Tibial artery (tissue), 4 donors: ENCODE measurements at regions not wholly inside any gene's neighbourhood (a gene's known extent, or its start where the extent isn't known, plus 50 kb on each side); places are given as distances from the start of the nearest gene placed in this dataset.

Experiments
- DNase-seq, 2 donors: peaks; one replicate each; pipeline ENCODE4 v3.0.0-alpha.2; 2019
- H3K27ac ChIP-seq, 2 donors: fragments of 200-600 bp; sonication (generic) in 1 of 2; 1 replicate in 1 of 2; 2 replicates in 1 of 2; pipeline ENCODE4 v1.5.1; 2018 to 2019; ENCODE audit warnings: mild to moderate bottlenecking in 1 of 2
- H3K27me3 ChIP-seq, 2 donors: fragments of 200-600 bp; sonication (generic) in 1 of 2; one replicate each; pipeline versions ENCODE4 v1.5.1 to v1.6.0; 2016 to 2019
- H3K36me3 ChIP-seq, 3 donors: fragments of 200-600 bp; sonication (generic) in 2 of 3; one replicate each; pipeline ENCODE4 v1.5.1; 2016 to 2019; ENCODE audit warnings: mild to moderate bottlenecking in 2 of 3
- H3K4me1 ChIP-seq, 4 donors: fragments of 200-600 bp; sonication (generic) in 2 of 4; 1 replicate in 3 of 4; 2 replicates in 1 of 4; pipeline ENCODE4 v1.5.1; 2016 to 2019
- H3K4me3 ChIP-seq, 2 donors: fragments of 200-600 bp; sonication (generic) in 1 of 2; 1 replicate in 1 of 2; 2 replicates in 1 of 2; pipeline ENCODE4 v1.5.1; 2018 to 2019; ENCODE audit warnings: mild to moderate bottlenecking in 2 of 2
- H3K9me3 ChIP-seq, 3 donors: fragments of 200-600 bp; sonication (generic) in 1 of 3; one replicate each; pipeline ENCODE4 v1.5.1; 2016 to 2019
- CTCF ChIP-seq, 2 experiments: fragments of 200-600 bp in 1 of 2; fragments of 450-650 bp in 1 of 2; IDR thresholded peaks; one replicate each; pipeline ENCODE4 v1.5.1; 2017 to 2019; ENCODE audit warnings: antibody characterized with exemption in 2 of 2, mild to moderate bottlenecking in 1 of 2, moderate library complexity in 1 of 2
- intact Hi-C: fragments of 100-400 bp; cut with DNase I; formaldehyde crosslinking; loops from one replicate; pipeline ENCODE4 v1.15.0; 2023; ENCODE audit warnings: low total_unique reads

- Histone ChIP-seq H3K36me3 (no peaks in the 10 kb centered on the region), H3K4me3 (no peak overlapping the region), H3K9me3 (no peaks in the 10 kb centered on the region), H3K4me1 (no peaks in the 10 kb centered on the region), H3K27ac (no peak overlapping the region), H3K27me3 (no peaks in the 10 kb centered on the region)
- intact Hi-C loops = no loop called here
- TF ChIP-seq CTCF (IDR thresholded peaks at IDR 0.05) = no peak
- DNase-seq = no peak
Measured at GRCh38 chr1:147811273-147811672, 50.9 kb upstream of the GJA5 start.

- no peak for TF ChIP-seq CTCF (IDR thresholded peaks at IDR 0.05)
- Histone ChIP-seq H3K36me3 (no peaks in the 10 kb centered on the region), H3K9me3 (no peaks in the 10 kb centered on the region), H3K4me3 (no peak overlapping the region), H3K27ac (no peak overlapping the region), H3K27me3 (no peaks in the 10 kb centered on the region), H3K4me1 (no peaks in the 10 kb centered on the region)
- DNase-seq = no peak
- intact Hi-C loops = no loop called here
Measured at GRCh38 chr1:147811751-147812150, 51.3 kb upstream of the GJA5 start.

DNA sequence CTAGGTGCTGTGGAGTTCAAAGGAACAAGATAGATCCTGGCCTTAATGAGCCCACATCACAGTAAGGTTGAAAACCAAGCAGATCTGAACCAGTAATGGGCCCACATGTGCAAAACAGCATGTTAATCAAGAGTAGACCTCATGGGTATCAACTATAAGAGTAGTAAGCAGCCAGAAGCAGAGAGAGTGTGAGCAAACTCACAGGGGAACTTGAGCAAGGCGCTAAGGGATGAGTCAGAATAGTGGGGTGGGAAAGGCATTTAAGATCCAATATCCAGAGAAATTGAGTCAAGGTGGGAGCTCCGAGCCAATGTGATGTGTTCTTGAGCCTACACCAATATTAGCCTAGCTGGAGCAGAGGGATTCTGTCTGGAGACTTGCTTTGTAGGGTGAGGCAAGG is 52.4 kb upstream of the GJA5 start:
- TF ChIP-seq CTCF (IDR thresholded peaks at IDR 0.05) = no peak
- no peaks in the 10 kb centered on the region for H3K4me1 ChIP-seq
- H3K4me3 ChIP-seq = no peak overlapping the region
- no peaks in the 10 kb centered on the region for H3K36me3 ChIP-seq
- intact Hi-C loops = no loop called here
- DNase-seq = no peak
- H3K27me3 ChIP-seq = no peaks in the 10 kb centered on the region
- H3K27ac ChIP-seq = no peak overlapping the region
- H3K9me3 ChIP-seq = no peaks in the 10 kb centered on the region

DNA sequence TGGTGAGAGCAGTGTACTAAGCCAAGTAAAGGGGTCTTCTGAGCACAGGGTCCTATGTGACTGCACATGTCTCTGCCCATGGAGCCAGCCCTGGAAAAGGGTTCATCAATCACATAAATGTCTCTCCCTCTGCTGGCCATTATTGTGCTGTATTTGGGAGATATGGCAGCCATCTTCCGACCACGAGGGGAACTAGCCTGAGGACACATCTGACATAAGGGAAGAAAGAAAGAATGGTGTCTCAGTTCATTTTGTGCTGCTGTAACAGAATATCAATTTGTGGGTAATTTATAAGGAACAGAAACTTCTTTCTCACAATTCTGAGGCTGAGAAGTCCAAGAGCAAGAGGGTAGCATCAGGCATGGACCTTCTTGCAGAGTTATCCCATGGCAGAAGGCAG is 55.1 kb upstream of the GJA5 start:
- Histone ChIP-seq H3K9me3 (no peaks in the 10 kb centered on the region), H3K4me1 (no peaks in the 10 kb centered on the region), H3K27ac (no peak overlapping the region), H3K27me3 (no peaks in the 10 kb centered on the region), H3K36me3 (no peaks in the 10 kb centered on the region), H3K4me3 (no peak overlapping the region)
- no peak for DNase-seq
- intact Hi-C loops = no loop called here
- no peak for TF ChIP-seq CTCF (IDR thresholded peaks at IDR 0.05)

DNA sequence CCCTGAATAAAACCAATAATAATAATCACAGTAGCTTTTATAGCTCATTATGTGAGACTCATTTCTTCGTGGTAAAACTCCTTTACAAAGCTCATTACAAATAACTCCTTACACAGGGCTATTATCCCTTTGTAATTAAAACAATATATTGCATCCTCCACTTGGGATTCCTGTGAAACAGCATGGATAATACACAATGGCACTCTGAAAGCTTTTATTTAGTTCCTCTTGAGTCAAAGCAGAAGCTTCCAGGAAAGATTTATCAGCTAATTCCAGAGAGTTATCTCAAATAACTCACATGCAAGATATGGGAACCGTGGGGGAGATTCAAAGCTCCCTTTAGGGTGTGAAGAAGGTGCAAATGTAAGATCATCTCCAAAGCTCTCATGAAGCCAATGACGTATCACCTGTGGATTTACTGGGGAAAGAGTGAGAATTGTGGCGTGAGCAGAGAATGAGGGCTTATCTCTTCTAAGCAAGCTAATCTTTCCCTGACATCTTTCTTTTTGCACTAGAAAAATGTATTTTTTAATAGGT is 60.4 kb upstream of the GJA5 start:
- Histone ChIP-seq H3K27me3 (no peaks in the 10 kb centered on the region), H3K4me3 (no peak overlapping the region), H3K4me1 (no peaks in the 10 kb centered on the region), H3K36me3 (no peaks in the 10 kb centered on the region), H3K27ac (no peak overlapping the region), H3K9me3 (no peaks in the 10 kb centered on the region)
- no peak for TF ChIP-seq CTCF (IDR thresholded peaks at IDR 0.05)
- DNase-seq = no peak
- intact Hi-C loops = no loop called here

DNA sequence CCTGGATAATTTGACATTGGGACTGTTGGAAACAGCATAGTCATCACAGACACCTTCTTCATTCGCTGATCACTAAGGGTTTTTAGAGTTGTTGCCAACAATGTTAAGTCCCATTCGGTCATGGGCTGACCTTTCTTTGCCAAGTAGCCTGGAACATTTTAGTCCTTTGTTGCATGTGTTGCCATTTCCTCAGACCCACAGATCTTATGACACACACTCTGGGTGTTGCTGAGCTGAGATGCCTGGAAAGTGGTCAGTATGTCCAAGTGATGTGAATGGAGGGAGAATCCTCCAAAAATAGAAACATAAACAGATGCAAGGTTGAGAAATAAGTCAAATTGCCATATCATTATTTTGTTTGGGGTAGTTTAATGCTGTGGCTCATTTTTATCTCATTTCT is 61.5 kb upstream of the GJA5 start:
- no peaks in the 10 kb centered on the region for H3K27me3 ChIP-seq
- DNase-seq = no peak
- intact Hi-C loops = no loop called here
- H3K4me1 ChIP-seq = no peaks in the 10 kb centered on the region
- no peak overlapping the region for H3K27ac ChIP-seq
- no peaks in the 10 kb centered on the region for H3K9me3 ChIP-seq
- TF ChIP-seq CTCF (IDR thresholded peaks at IDR 0.05) = no peak
- H3K36me3 ChIP-seq = no peaks in the 10 kb centered on the region
- H3K4me3 ChIP-seq = no peak overlapping the region
